GM21447 (cell line): ENCODE measurements at regions not wholly inside any gene's neighbourhood (a gene's known extent, or its start where the extent isn't known, plus 50 kb on each side); places are given as distances from the start of the nearest gene placed in this dataset.
A peak's percentile ranks its signal among the peaks of the same experiment; 100 is the strongest.

Experiments used
- ATAC-seq: cut with Tn5 transposase; IDR thresholded peaks from one replicate; pipeline ENCODE4 v1.9.1; 2021; ENCODE audit not compliant: unreplicated experiment

GRCh38 chr4:10773010-10773409, 88.4 kb upstream of the CLNK start:
- ATAC-seq: no peak

GRCh38 chr4:10765386-10765785, 80.8 kb upstream of the CLNK start:
- no peak for ATAC-seq

GRCh38 chr4:10762561-10762960, 78.0 kb upstream of the CLNK start:
- ATAC-seq: no peak

- ATAC-seq: no peak
These were observed 77.3 kb upstream of the CLNK start for GRCh38 chr4:10761903-10762302.

GRCh38 chr4:10760086-10760485, 75.5 kb upstream of the CLNK start:
- ATAC-seq: no peak

GRCh38 chr4:10758906-10759305, 74.3 kb upstream of the CLNK start:
- ATAC-seq: no peak

- no peak for ATAC-seq
These were observed 69.4 kb upstream of the CLNK start for GRCh38 chr4:10753856-10754402.

- no peak for ATAC-seq
These were observed 68.8 kb upstream of the CLNK start for GRCh38 chr4:10753336-10753735.

GRCh38 chr4:10750714-10751113, 66.1 kb upstream of the CLNK start:
- no peak for ATAC-seq

- ATAC-seq: peak; percentile 62
These were observed 62.6 kb upstream of the CLNK start for GRCh38 chr4:10747186-10747585.

- no peak for ATAC-seq
These were observed 62.0 kb upstream of the CLNK start for GRCh38 chr4:10746371-10747171.

GRCh38 chr4:10743357-10743756, 58.8 kb upstream of the CLNK start:
- peak; percentile 64 for ATAC-seq

GRCh38 chr4:10741961-10742699, 57.6 kb upstream of the CLNK start:
- ATAC-seq: peak; percentile 43

- no peak for ATAC-seq
These were observed 56.5 kb upstream of the CLNK start for GRCh38 chr4:10740891-10741620.

GRCh38 chr4:10740251-10740650, 55.7 kb upstream of the CLNK start:
- ATAC-seq: no peak

GRCh38 chr4:10738826-10739489, 54.4 kb upstream of the CLNK start:
- ATAC-seq: no peak

- no peak for ATAC-seq
These were observed 52.8 kb upstream of the CLNK start for GRCh38 chr4:10737337-10737736.

- ATAC-seq: no peak
These were observed 52.3 kb upstream of the CLNK start for GRCh38 chr4:10736895-10737294.

GRCh38 chr4:10736266-10736665, 51.7 kb upstream of the CLNK start:
- no peak for ATAC-seq

GRCh38 chr4:10734697-10735096, 50.1 kb upstream of the CLNK start:
- no peak for ATAC-seq
